ENCODE measurements at regions not wholly inside any gene's neighbourhood (a gene's known extent, or its start where the extent isn't known, plus 50 kb on each side); places are given as distances from the start of the nearest gene placed in this dataset.

DNA sequence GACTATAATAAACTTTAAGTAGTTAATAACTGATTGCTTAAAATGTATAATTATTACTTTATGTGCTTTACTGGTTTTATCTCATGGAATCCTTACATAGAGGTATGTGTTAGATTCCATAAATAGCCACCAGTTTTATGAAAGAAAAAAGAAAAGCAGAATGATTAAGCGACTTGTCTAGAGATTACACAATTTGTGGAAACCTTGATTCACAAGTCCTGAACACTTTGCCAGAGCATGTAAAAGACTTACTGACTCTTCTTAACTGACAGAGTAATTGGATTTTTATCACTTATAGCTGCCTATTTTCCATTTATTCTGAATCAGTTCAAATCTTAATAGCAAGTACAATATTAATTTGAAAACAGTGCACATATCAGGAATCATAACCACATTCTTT lies 448.7 kb upstream of the NETO1 start:
- no peak overlapping the region for H3K4me3 ChIP-seq (ENCODE audit: low read length)
- no CpG with 5 or more reads among the region's 1 CpG for WGBS (ENCODE audit: insufficient coverage, low lambda C conversion rate)
- no peaks in the 10 kb centered on the region for H3K27me3 ChIP-seq (ENCODE audit: control insufficient read depth, insufficient read depth, low read length)
- H3K27ac ChIP-seq (ENCODE audit: low read length) = no peak overlapping the region
- no peaks in the 10 kb centered on the region for H3K4me1 ChIP-seq (ENCODE audit: control insufficient read depth, insufficient read depth, low read length)
- no peaks in the 10 kb centered on the region for H3K9me3 ChIP-seq (ENCODE audit: control insufficient read depth, low read depth, low read length)
- no peaks in the 10 kb centered on the region for H3K36me3 ChIP-seq (ENCODE audit: control insufficient read depth, insufficient read depth, low read length)
- no peak for DNase-seq

DNA sequence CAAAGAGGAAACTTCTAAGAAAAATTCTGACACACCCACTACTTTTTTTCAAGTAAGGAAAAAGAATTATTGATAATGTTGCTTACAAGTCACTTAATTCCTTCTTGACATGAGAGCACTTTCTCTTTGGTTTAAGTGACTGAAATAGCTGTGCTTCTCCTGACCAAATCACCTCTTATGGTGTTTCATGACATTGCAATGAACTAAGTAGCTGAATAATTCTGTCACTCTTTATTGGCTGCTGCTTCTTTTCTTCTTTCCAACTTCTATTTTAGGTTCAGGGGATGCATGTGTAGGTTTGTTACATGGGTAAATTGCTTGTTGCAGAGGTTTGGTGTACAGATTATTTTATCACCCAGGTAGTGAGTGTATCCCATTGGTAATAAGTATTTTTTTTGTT lies 447.6 kb upstream of the NETO1 start:
- H3K36me3 ChIP-seq (ENCODE audit: control insufficient read depth, insufficient read depth, low read length) = no peaks in the 10 kb centered on the region
- no peaks in the 10 kb centered on the region for H3K9me3 ChIP-seq (ENCODE audit: control insufficient read depth, low read depth, low read length)
- H3K27ac ChIP-seq (ENCODE audit: low read length) = no peak overlapping the region
- DNase-seq = no peak
- H3K4me1 ChIP-seq (ENCODE audit: control insufficient read depth, insufficient read depth, low read length) = no peaks in the 10 kb centered on the region
- no peaks in the 10 kb centered on the region for H3K27me3 ChIP-seq (ENCODE audit: control insufficient read depth, insufficient read depth, low read length)
- no peak overlapping the region for H3K4me3 ChIP-seq (ENCODE audit: low read length)

DNA sequence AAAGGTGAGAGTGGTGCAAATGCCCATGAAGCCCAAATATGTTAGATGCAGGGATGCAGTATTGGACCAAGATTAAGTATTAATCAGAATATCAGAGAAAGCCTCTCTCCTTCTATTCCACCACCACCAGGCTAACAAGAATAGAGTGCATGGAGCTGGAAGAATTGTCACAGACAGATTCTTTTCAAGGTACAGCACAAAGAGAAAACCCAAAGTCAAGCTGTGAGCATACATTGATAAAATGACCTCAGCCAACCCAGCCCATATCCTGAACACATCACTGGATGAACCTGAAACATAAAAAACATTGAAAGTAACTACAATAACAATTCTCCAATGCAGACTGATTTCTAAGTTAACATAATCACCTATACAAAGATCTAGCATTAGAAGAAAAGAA lies 445.7 kb upstream of the NETO1 start:
- H3K4me3 ChIP-seq (ENCODE audit: low read length) = no peak overlapping the region
- no peaks in the 10 kb centered on the region for H3K9me3 ChIP-seq (ENCODE audit: control insufficient read depth, low read depth, low read length)
- no peak for DNase-seq
- H3K27ac ChIP-seq (ENCODE audit: low read length) = no peak overlapping the region
- H3K36me3 ChIP-seq (ENCODE audit: control insufficient read depth, insufficient read depth, low read length) = no peaks in the 10 kb centered on the region
- no peaks in the 10 kb centered on the region for H3K27me3 ChIP-seq (ENCODE audit: control insufficient read depth, insufficient read depth, low read length)
- no peaks in the 10 kb centered on the region for H3K4me1 ChIP-seq (ENCODE audit: control insufficient read depth, insufficient read depth, low read length)

DNA sequence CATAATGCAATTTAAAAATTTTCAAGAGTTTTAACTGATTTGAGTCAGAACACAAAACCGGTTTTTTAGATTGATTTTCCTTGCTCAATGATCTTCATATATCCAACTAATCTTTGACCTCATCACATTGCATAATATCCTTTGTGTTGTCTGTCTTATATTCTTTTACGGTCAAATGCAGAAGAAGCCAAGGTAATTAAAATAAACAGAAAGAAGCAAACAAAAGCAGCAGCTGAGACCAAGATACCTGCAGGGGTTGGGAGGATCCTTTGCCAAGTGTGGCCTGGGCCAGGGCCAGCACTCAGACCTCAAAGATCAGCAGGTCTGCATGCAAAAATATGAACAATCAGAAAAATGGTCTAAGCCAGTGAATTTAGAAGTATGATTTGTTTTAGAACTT lies 428.9 kb upstream of the NETO1 start:
- WGBS (ENCODE audit: insufficient coverage, low lambda C conversion rate) = 83% methylated on average over 1 of the region's 2 CpGs

DNA sequence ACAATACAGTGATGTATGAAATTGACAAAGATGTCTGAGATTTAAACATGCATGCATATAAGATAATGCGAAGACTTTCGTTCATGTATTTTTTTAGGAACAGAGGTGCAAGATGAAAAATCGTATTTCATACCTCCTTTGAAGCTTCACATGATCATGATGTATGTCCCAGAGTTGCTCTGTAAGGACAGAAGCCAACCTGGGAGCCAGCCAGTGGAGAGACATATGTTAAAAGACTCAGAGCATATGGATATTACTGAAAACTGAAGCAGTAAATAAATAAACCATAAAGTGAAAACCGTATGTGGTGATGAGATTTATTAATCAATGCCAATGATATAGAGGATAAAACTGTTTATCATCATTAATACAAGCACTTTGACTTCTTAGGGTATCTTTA lies 424.4 kb upstream of the NETO1 start:
- H3K4me1 ChIP-seq (ENCODE audit: control insufficient read depth, insufficient read depth, low read length) = no peaks in the 10 kb centered on the region
- 89% methylated on average over 3 of the region's 4 CpGs for WGBS (ENCODE audit: insufficient coverage, low lambda C conversion rate)
- no peaks in the 10 kb centered on the region for H3K27me3 ChIP-seq (ENCODE audit: control insufficient read depth, insufficient read depth, low read length)

More for the DNA sequence above, 428.9 kb upstream of the NETO1 start:
- Histone ChIP-seq H3K4me1 (ENCODE audit: control insufficient read depth, insufficient read depth, low read length) (no peaks in the 10 kb centered on the region), H3K27ac (ENCODE audit: low read length) (no peak overlapping the region), H3K4me3 (ENCODE audit: low read length) (no peak overlapping the region), H3K27me3 (ENCODE audit: control insufficient read depth, insufficient read depth, low read length) (no peaks in the 10 kb centered on the region), H3K36me3 (ENCODE audit: control insufficient read depth, insufficient read depth, low read length) (no peaks in the 10 kb centered on the region), H3K9me3 (ENCODE audit: control insufficient read depth, low read depth, low read length) (no peaks in the 10 kb centered on the region)
- no peak for DNase-seq

DNA sequence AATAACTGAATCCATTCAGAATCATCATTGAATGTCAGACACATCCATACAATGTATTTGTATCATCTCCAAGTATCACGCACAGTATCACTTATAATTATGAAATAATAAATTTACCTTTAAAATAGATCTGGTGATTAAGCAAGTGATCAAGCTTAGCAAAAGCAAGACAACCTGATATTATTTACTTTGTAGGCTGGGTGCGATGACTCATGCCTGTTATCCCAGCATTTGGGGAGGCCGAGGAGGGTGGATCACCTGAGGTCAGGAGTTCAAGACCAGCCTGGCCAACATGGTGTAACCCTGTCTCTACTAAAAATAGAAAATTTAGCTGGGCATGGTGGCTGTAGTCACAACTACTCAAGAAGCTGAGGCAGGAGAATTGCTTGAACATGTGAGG lies 421.0 kb upstream of the NETO1 start:
- no peak overlapping the region for H3K27ac ChIP-seq (ENCODE audit: low read length)
- no peaks in the 10 kb centered on the region for H3K9me3 ChIP-seq (ENCODE audit: control insufficient read depth, low read depth, low read length)
- H3K4me1 ChIP-seq (ENCODE audit: control insufficient read depth, insufficient read depth, low read length) = no peaks in the 10 kb centered on the region
- no peak for DNase-seq
- H3K27me3 ChIP-seq (ENCODE audit: control insufficient read depth, insufficient read depth, low read length) = no peaks in the 10 kb centered on the region
- H3K4me3 ChIP-seq (ENCODE audit: low read length) = no peak overlapping the region
- WGBS (ENCODE audit: insufficient coverage, low lambda C conversion rate) = 100% methylated on average over 2 of the region's 3 CpGs
- no peaks in the 10 kb centered on the region for H3K36me3 ChIP-seq (ENCODE audit: control insufficient read depth, insufficient read depth, low read length)

More for the DNA sequence above, 424.4 kb upstream of the NETO1 start:
- Histone ChIP-seq H3K4me3 (ENCODE audit: low read length) (no peak overlapping the region), H3K9me3 (ENCODE audit: control insufficient read depth, low read depth, low read length) (no peaks in the 10 kb centered on the region), H3K27ac (ENCODE audit: low read length) (no peak overlapping the region), H3K36me3 (ENCODE audit: control insufficient read depth, insufficient read depth, low read length) (no peaks in the 10 kb centered on the region)
- no peak for DNase-seq

DNA sequence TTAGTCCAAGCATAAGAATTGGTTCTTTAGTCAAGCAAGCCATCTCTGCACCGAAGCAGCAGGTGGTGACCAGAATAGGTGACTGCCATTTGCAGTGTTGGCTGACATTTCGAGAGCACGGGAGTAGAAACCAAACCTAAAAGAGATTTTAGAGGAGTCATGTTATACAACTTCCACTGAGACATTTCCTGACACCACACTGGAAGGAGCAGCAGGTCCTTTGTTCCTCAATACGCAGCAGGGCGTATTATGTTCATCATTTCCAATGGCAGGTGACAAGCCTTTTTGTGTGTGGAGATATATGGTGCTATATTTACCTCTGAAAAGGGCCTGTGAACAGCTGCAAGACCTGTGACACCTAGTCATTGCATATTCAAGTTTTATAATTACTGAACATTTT lies 418.8 kb upstream of the NETO1 start:
- Histone ChIP-seq H3K27ac (ENCODE audit: low read length) (no peak overlapping the region), H3K27me3 (ENCODE audit: control insufficient read depth, insufficient read depth, low read length) (no peaks in the 10 kb centered on the region), H3K4me1 (ENCODE audit: control insufficient read depth, insufficient read depth, low read length) (no peaks in the 10 kb centered on the region), H3K36me3 (ENCODE audit: control insufficient read depth, insufficient read depth, low read length) (no peaks in the 10 kb centered on the region), H3K9me3 (ENCODE audit: control insufficient read depth, low read depth, low read length) (no peaks in the 10 kb centered on the region), H3K4me3 (ENCODE audit: low read length) (no peak overlapping the region)
- WGBS (ENCODE audit: insufficient coverage, low lambda C conversion rate) = no CpG with 5 or more reads among the region's 5 CpGs
- DNase-seq = no peak

DNA sequence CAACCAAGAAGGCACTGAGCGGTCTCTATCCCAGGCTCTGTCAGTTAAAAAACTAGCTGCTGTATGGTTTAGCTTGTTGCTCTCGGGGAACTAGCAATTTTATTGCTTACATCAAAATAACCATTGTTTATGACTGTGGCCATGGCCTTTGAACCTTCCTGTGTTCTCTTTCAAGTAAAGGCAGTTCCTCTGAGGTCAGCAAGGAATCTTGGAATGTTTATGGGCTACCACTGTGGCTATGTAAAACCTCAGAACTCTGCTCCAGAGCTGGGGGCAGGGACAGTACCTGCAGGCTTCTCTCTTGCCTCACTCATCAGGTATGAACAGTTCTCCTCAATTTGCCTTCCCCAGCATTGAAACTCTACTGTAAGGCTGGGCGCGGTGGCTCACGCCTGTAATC lies 416.0 kb upstream of the NETO1 start:
- no peaks in the 10 kb centered on the region for H3K4me1 ChIP-seq (ENCODE audit: control insufficient read depth, insufficient read depth, low read length)
- no peak for DNase-seq
- no peak overlapping the region for H3K27ac ChIP-seq (ENCODE audit: low read length)
- no peak overlapping the region for H3K4me3 ChIP-seq (ENCODE audit: low read length)
- H3K9me3 ChIP-seq (ENCODE audit: control insufficient read depth, low read depth, low read length) = no peaks in the 10 kb centered on the region
- no peaks in the 10 kb centered on the region for H3K36me3 ChIP-seq (ENCODE audit: control insufficient read depth, insufficient read depth, low read length)
- no CpG with 5 or more reads among the region's 5 CpGs for WGBS (ENCODE audit: insufficient coverage, low lambda C conversion rate)
- H3K27me3 ChIP-seq (ENCODE audit: control insufficient read depth, insufficient read depth, low read length) = no peaks in the 10 kb centered on the region

DNA sequence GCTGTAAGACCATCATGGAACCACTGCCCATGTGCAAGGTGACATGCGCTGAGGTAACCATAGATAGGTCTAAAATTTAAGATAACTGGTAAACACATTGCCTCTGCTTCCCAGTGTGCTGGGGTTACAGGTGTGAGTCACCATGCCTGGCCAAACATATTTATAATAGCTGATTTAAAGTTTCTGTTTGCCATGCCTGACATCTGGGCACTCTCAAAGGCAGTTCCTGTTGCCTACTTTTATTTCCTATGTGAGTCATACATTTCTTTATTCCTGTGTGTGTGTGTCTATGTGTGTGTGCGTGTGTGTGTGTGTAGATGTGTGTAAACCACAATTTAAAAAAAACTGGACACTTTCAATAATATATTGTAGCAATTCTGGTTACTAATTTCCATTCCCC lies 415.2 kb upstream of the NETO1 start:
- no CpG with 5 or more reads among the region's 2 CpGs for WGBS (ENCODE audit: insufficient coverage, low lambda C conversion rate)
- Histone ChIP-seq H3K4me3 (ENCODE audit: low read length) (no peak overlapping the region), H3K36me3 (ENCODE audit: control insufficient read depth, insufficient read depth, low read length) (no peaks in the 10 kb centered on the region), H3K27ac (ENCODE audit: low read length) (no peak overlapping the region), H3K9me3 (ENCODE audit: control insufficient read depth, low read depth, low read length) (no peaks in the 10 kb centered on the region), H3K4me1 (ENCODE audit: control insufficient read depth, insufficient read depth, low read length) (no peaks in the 10 kb centered on the region), H3K27me3 (ENCODE audit: control insufficient read depth, insufficient read depth, low read length) (no peaks in the 10 kb centered on the region)
- no peak for DNase-seq

DNA sequence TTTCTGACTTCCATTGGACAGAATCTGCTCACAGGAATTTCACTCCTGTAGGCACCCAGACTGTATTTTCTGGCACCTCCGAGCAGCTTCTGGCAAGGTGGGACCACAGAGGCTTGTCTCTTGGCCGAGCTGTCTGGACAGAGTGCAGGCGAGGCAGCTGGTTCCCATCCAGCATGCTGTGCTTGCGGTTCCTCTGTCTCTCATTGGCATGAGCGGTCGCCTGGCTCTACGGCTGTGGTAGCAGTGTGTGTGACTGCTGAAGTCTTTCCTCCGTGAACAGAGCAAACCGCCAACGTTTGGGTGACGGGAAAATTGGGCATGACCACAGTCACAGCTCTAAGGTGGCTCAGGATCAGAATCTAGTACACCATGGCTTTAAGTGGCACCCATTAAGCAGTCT lies 411.7 kb upstream of the NETO1 start:
- no peaks in the 10 kb centered on the region for H3K36me3 ChIP-seq (ENCODE audit: control insufficient read depth, insufficient read depth, low read length)
- no peaks in the 10 kb centered on the region for H3K27me3 ChIP-seq (ENCODE audit: control insufficient read depth, insufficient read depth, low read length)
- no peak overlapping the region for H3K27ac ChIP-seq (ENCODE audit: low read length)
- WGBS (ENCODE audit: insufficient coverage, low lambda C conversion rate) = no CpG with 5 or more reads among the region's 11 CpGs
- no peaks in the 10 kb centered on the region for H3K9me3 ChIP-seq (ENCODE audit: control insufficient read depth, low read depth, low read length)
- no peak overlapping the region for H3K4me3 ChIP-seq (ENCODE audit: low read length)
- H3K4me1 ChIP-seq (ENCODE audit: control insufficient read depth, insufficient read depth, low read length) = no peaks in the 10 kb centered on the region
- no peak for DNase-seq

DNA sequence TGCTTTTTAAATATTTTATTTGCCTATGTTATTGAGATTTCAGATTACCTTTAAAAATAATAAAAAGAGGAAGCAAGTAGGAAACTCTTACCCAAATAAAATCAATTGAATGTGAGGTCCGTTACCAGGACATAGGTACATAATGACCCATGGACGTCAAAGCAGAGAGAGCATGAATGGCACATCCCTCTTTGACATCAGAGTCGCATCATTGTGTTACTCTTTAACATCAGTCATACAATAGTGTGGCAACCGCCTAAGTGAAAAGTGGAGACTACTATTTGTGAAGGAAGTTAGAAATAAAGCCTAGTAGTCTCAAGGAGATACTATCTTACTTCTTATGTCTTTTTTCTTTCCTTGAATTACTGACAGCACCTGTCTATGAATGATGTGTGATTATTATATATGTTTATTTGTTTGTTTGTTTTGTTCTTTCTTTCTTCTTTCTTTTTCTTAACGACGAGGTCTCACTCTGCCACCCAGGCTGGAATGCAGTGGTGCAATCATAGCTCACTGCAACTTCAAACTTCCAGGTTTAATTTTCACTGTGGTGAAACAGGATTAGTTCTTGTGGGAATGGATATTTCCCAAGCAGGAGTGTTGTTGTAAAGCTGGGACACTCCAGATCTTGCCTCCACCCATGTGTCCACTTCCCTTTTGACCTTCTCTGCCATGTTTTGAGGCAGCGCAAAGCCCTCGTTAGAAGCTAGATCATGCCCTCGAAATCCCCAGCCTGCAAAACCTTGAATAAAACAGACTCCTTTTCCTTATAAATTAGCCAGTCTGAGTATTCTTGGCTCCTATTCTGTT lies 407.2 kb upstream of the NETO1 start:
- no peak for DNase-seq
- Histone ChIP-seq H3K36me3 (ENCODE audit: control insufficient read depth, insufficient read depth, low read length) (no peaks in the 10 kb centered on the region), H3K9me3 (ENCODE audit: control insufficient read depth, low read depth, low read length) (no peaks in the 10 kb centered on the region), H3K27ac (ENCODE audit: low read length) (no peak overlapping the region), H3K27me3 (ENCODE audit: control insufficient read depth, insufficient read depth, low read length) (no peaks in the 10 kb centered on the region), H3K4me3 (ENCODE audit: low read length) (no peak overlapping the region), H3K4me1 (ENCODE audit: control insufficient read depth, insufficient read depth, low read length) (no peaks in the 10 kb centered on the region)
- WGBS (ENCODE audit: insufficient coverage, low lambda C conversion rate) = no CpG with 5 or more reads among the region's 9 CpGs

Data from large intestine (tissue), 3 donors.